Heart left ventricle (tissue), 13 donors: ENCODE measurements at regions not wholly inside any gene's neighbourhood (a gene's known extent, or its start where the extent isn't known, plus 50 kb on each side); places are given as distances from the start of the nearest gene placed in this dataset.

Source experiments
- POLR2A ChIP-seq, 2 donors: fragments of 450-650 bp; IDR thresholded peaks; one replicate each; pipeline ENCODE4 v1.6.1; 2017; ENCODE audit warnings: antibody characterized with exemption in 2 of 2, mild to moderate bottlenecking in 2 of 2, moderate library complexity in 2 of 2
- TF ChIP-seq, protein P1 (sequence below), 12 donors: fragments of 200-600 bp; sonication (generic) in 4 of 12; IDR thresholded peaks; one replicate each; pipeline versions ENCODE4 v1.5.0 to v1.8.0; 2018 to 2022; ENCODE audit warnings: antibody characterized with exemption in 12 of 12, mild to moderate bottlenecking in 5 of 12
- donor health status: ischemic (EF 13 %, LVEDD 7.1; RV severe dilation, severe dysfunction).
- donor health status: DM: no; HTN: yes; CAD: no.
- donor health status: DM: no; HTN: no; CAD: no.
- donor health status: ischemic (EF 25% LVEDD 6.9; RV normal size, moderate dysfunction).
- donor health status: ischemic (EF 25% LVEDD 5.7; RV mildly dilated, moderate dysfunction).
- donor health status: ischemic (EF 35%, LVEDD 5.7; RV mildly dilated, moderate dysfunction).
- donor health status: nonischemic (EF 11% LVEDD 7.7; RV severe dilation, severe dysfunction).
- donor health status: DM: yes; HTN: yes; CAD: no.
- donor health status: PGD.
- donor health status: ischemic (EF 29% LVEDD 5.4; RV normal size, mild dysfunction).
- donor health status: nonischemic (EF 23%, LVEDD 6.1; RV moderate dilation, normal function).

DNA sequence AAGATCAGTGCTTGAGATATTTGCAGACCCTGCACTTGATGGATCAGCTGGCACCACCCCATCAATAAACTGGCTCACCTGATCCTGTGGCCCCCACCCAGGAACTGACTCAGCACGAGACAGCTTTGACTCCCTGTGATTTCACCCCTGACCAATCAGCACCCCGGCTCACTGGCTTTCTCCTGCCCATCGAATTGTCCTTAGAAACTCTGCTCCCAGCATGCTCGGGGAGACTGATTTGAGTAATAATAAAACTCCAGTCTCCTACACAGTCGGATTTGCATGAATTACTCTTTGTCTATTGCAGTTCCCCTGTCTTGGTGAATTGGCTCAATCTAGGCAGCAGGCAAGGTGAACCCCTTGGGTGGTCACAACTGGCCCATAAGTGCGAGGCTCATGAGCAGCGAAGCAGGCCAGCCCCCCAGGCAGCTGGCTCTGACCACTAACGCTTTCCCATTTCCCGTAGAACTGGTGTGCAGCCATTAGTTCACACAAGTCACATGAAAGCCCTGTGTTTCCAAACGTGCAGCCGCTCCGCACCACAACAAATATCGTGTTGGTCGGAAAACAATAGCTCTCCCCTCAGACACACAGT, 79.6 kb downstream of the RSPH3 start:
- TF ChIP-seq, protein P1, sequence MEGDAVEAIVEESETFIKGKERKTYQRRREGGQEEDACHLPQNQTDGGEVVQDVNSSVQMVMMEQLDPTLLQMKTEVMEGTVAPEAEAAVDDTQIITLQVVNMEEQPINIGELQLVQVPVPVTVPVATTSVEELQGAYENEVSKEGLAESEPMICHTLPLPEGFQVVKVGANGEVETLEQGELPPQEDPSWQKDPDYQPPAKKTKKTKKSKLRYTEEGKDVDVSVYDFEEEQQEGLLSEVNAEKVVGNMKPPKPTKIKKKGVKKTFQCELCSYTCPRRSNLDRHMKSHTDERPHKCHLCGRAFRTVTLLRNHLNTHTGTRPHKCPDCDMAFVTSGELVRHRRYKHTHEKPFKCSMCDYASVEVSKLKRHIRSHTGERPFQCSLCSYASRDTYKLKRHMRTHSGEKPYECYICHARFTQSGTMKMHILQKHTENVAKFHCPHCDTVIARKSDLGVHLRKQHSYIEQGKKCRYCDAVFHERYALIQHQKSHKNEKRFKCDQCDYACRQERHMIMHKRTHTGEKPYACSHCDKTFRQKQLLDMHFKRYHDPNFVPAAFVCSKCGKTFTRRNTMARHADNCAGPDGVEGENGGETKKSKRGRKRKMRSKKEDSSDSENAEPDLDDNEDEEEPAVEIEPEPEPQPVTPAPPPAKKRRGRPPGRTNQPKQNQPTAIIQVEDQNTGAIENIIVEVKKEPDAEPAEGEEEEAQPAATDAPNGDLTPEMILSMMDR (IDR thresholded peaks at IDR 0.05), result no peak
- no peak for TF ChIP-seq POLR2A (IDR thresholded peaks at IDR 0.05)
